OCI-LY7 (cell line): ENCODE measurements at regions not wholly inside any gene's neighbourhood (a gene's known extent, or its start where the extent isn't known, plus 50 kb on each side); places are given as distances from the start of the nearest gene placed in this dataset.

Experiments used
- BruUV-seq: library from RNA; stranded (reverse); fragments of 400-500 nt; replicated peaks from 2 replicates; lab custom pipeline; 2021; lab: Mats Ljungman, UMichigan
- CTCF ChIA-PET: fragments of 300-600 bp; sonication (Branson Sonifier 250); formaldehyde crosslinking; loops from one replicate; lab custom pipeline; 2022; ENCODE audit warnings: antibody characterized with exemption; ENCODE audit not compliant: unreplicated experiment; lab: Charles Lee
- POLR2A ChIA-PET: fragments of 300-600 bp; sonication (Branson Sonifier 250); formaldehyde crosslinking; loops from one replicate; lab custom pipeline; 2022; ENCODE audit warnings: antibody characterized with exemption; lab: Charles Lee
- DNase-seq: peaks from one replicate; pipeline ENCODE4 v3.0.0-alpha.2; 2015; ENCODE audit warnings: low spot score
- H2AFZ ChIP-seq: fragments of 200-600 bp; sonication (generic), shearing (Covaris generic); 2 replicates; pipeline ENCODE4 v1.6.1; 2014; ENCODE audit warnings: mild to moderate bottlenecking, antibody characterized with exemption, low read length, moderate library complexity
- H3K27ac ChIP-seq: fragments of 200-600 bp; sonication (generic); 2 replicates; pipeline ENCODE4 v1.5.1; 2014; ENCODE audit warnings: mixed run types, low read depth, mild to moderate bottlenecking, moderate library complexity, low read length, inconsistent platforms; ENCODE audit not compliant: poor library complexity, severe bottlenecking
- H3K36me3 ChIP-seq: fragments of 200-600 bp; sonication (generic); 2 replicates; pipeline ENCODE4 v1.6.1; 2014; ENCODE audit warnings: mild to moderate bottlenecking, antibody characterized with exemption, low read length, moderate library complexity, mixed read lengths; ENCODE audit not compliant: insufficient read depth
- H3K4me1 ChIP-seq: fragments of 200-600 bp; sonication (generic); 2 replicates; pipeline ENCODE4 v1.5.1; 2014; ENCODE audit warnings: mild to moderate bottlenecking, low read length; ENCODE audit not compliant: insufficient read depth, poor library complexity, severe bottlenecking
- H3K4me2 ChIP-seq: fragments of 200-600 bp; sonication (generic); 2 replicates; pipeline ENCODE4 v1.6.1; 2014; ENCODE audit warnings: mild to moderate bottlenecking, low read length
- H3K4me3 ChIP-seq: fragments of 200-600 bp; sonication (generic); 2 replicates; pipeline ENCODE4 v1.5.1; 2014; ENCODE audit warnings: mild to moderate bottlenecking, low read depth, low read length; ENCODE audit not compliant: poor library complexity, severe bottlenecking
- H3K79me2 ChIP-seq: fragments of 200-600 bp; sonication (generic); 2 replicates; pipeline ENCODE4 v1.6.1; 2016; ENCODE audit warnings: low read depth, mild to moderate bottlenecking, low read length, moderate library complexity, mixed read lengths; ENCODE audit not compliant: insufficient read depth
- H3K9me2 ChIP-seq: fragments of 200-600 bp; sonication (generic); 2 replicates; pipeline ENCODE4 v1.6.1; 2016; ENCODE audit warnings: mild to moderate bottlenecking, low read length, mixed read lengths; ENCODE audit not compliant: insufficient read depth
- H3K9me3 ChIP-seq: fragments of 200-600 bp; sonication (generic); 2 replicates; pipeline ENCODE4 v1.6.1; 2014; ENCODE audit warnings: mild to moderate bottlenecking, mixed run types, low read length, mixed read lengths
- H4K20me1 ChIP-seq: fragments of 200-600 bp; sonication (generic); 2 replicates; pipeline ENCODE4 v1.6.1; 2014; ENCODE audit warnings: mild to moderate bottlenecking, antibody characterized with exemption, low read length, moderate library complexity, mixed read lengths; ENCODE audit not compliant: insufficient read depth
- CTCF ChIP-seq: fragments of 200-600 bp; sonication (generic); conservative IDR thresholded peaks from 2 replicates; pipeline ENCODE4 v1.5.1; 2014; ENCODE audit warnings: mild to moderate bottlenecking, antibody characterized with exemption, low read length, moderate library complexity, mixed read lengths
- EZH2phosphoT487 ChIP-seq: fragments of 200-600 bp; sonication (generic); IDR thresholded peaks from 2 replicates; pipeline ENCODE4 v1.6.1; 2018; ENCODE audit warnings: low read depth, borderline replicate concordance, mild to moderate bottlenecking, mixed run types, antibody characterized with exemption, low read length, moderate library complexity, mixed read lengths
- intact Hi-C: fragments of 100-400 bp; cut with micrococcal nuclease; formaldehyde crosslinking; loops from one replicate; pipeline ENCODE4 v1.10.0; 2022; ENCODE audit not compliant: unreplicated experiment

- Histone ChIP-seq H3K27ac (no peak overlapping the region), H3K36me3 (no peaks in the 10 kb centered on the region), H4K20me1 (no peaks in the 10 kb centered on the region), H3K9me2 (no peaks in the 10 kb centered on the region), H3K4me1 (no peaks in the 10 kb centered on the region), H3K4me2 (no peak overlapping the region), H3K4me3 (no peak overlapping the region), H3K79me2 (no peaks in the 10 kb centered on the region), H2AFZ (no peak overlapping the region), H3K9me3 (no peaks in the 10 kb centered on the region)
- ChIA-PET CTCF (no interaction called here), POLR2A (no interaction called here)
- no TSS peak for BruUV-seq
- intact Hi-C loops, result loop anchor here (2.0 to 5.0 kb wide), 2 partner anchors 301 to 367 kb away; partner anchors contain the start of gene UBE3A
- peak; percentile 71 for TF ChIP-seq CTCF
- TF ChIP-seq EZH2phosphoT487, result no peak
- DNase-seq, result peak; percentile 41
Observed at GRCh38 chr15:25136119-25136518, 181.3 kb downstream of the SNRPN start.

GRCh38 chr15:25137013-25137412 lies 182.2 kb downstream of the SNRPN start:
- Histone ChIP-seq H3K9me2 (no peaks in the 10 kb centered on the region), H3K4me2 (no peak overlapping the region), H3K79me2 (no peaks in the 10 kb centered on the region), H2AFZ (no peak overlapping the region), H4K20me1 (no peaks in the 10 kb centered on the region), H3K36me3 (no peaks in the 10 kb centered on the region), H3K27ac (no peak overlapping the region), H3K4me3 (no peak overlapping the region), H3K4me1 (no peaks in the 10 kb centered on the region), H3K9me3 (no peaks in the 10 kb centered on the region)
- no peak for DNase-seq
- ChIA-PET CTCF (no interaction called here), POLR2A (no interaction called here)
- TF ChIP-seq EZH2phosphoT487 (no peak), CTCF (no peak)
- intact Hi-C loops, result loop anchor here (2.0 to 5.0 kb wide), 2 partner anchors 300 to 366 kb away; partner anchors contain the start of gene UBE3A
- no TSS peak for BruUV-seq

GRCh38 chr15:25169318-25169717 lies 214.5 kb downstream of the SNRPN start:
- H4K20me1 ChIP-seq, result no peaks in the 10 kb centered on the region
- BruUV-seq, result no TSS peak
- H3K4me1 ChIP-seq, result no peaks in the 10 kb centered on the region
- TF ChIP-seq CTCF (no peak), EZH2phosphoT487 (no peak)
- no peak for DNase-seq
- H3K27ac ChIP-seq, result no peak overlapping the region
- no peaks in the 10 kb centered on the region for H3K9me3 ChIP-seq
- no peak overlapping the region for H2AFZ ChIP-seq
- no peak overlapping the region for H3K4me2 ChIP-seq
- CTCF ChIA-PET, result no interaction called here
- H3K4me3 ChIP-seq, result no peak overlapping the region
- intact Hi-C loops, result no loop called here
- H3K36me3 ChIP-seq, result no peaks in the 10 kb centered on the region
- H3K79me2 ChIP-seq, result no peaks in the 10 kb centered on the region
- POLR2A ChIA-PET, result no interaction called here
- no peaks in the 10 kb centered on the region for H3K9me2 ChIP-seq
